PC-9 (cell line): ENCODE measurements at regions not wholly inside any gene's neighbourhood (a gene's known extent, or its start where the extent isn't known, plus 50 kb on each side); places are given as distances from the start of the nearest gene placed in this dataset.

Source experiments
- BruUV-seq: library from RNA; stranded (reverse); fragments of 400-500 nt; replicated peaks from 2 replicates; lab custom pipeline; 2021; lab: Mats Ljungman, UMichigan
- CTCF ChIA-PET: fragments of 300-600 bp; sonication (Branson Sonifier 250); formaldehyde crosslinking; loops from one replicate; lab custom pipeline; 2022; ENCODE audit warnings: antibody characterized with exemption; lab: Charles Lee
- POLR2A ChIA-PET: fragments of 300-600 bp; sonication (Branson Sonifier 250); formaldehyde crosslinking; loops from one replicate; lab custom pipeline; 2022; ENCODE audit warnings: antibody characterized with exemption; ENCODE audit not compliant: unreplicated experiment; lab: Charles Lee
- DNase-seq, 2 experiments: peaks; one replicate each; pipeline versions ENCODE4 v3.0.0 to v3.0.0-alpha.2; 2015 to 2022; ENCODE audit warnings: mixed read lengths in 1 of 2
- H2AFZ ChIP-seq: fragments of 200-600 bp; sonication (generic); 2 replicates; pipeline ENCODE4 v1.8.1; 2017; ENCODE audit warnings: antibody characterized with exemption
- H3F3A ChIP-seq: fragments of 200-600 bp; sonication (generic); 2 replicates; pipeline ENCODE4 v1.8.1; 2017; ENCODE audit warnings: antibody characterized with exemption, mild to moderate bottlenecking, low read depth; ENCODE audit not compliant: insufficient read depth
- H3K27ac ChIP-seq: fragments of 200-600 bp; sonication (generic); 2 replicates; pipeline ENCODE4 v1.6.1; 2016; ENCODE audit warnings: mixed run types
- H3K27me3 ChIP-seq: fragments of 200-600 bp; sonication (generic); 2 replicates; pipeline ENCODE4 v1.6.1; 2016; ENCODE audit warnings: low read depth, mixed run types; ENCODE audit not compliant: insufficient read depth
- H3K36me3 ChIP-seq: fragments of 200-600 bp; sonication (generic); 2 replicates; pipeline ENCODE4 v1.6.1; 2016; ENCODE audit warnings: low read depth, mixed run types
- H3K4me1 ChIP-seq: fragments of 200-600 bp; sonication (generic); replicated peaks from 2 replicates; pipeline ENCODE4 v1.6.1; 2016; ENCODE audit warnings: mixed run types; ENCODE audit not compliant: insufficient read depth
- H3K4me2 ChIP-seq: fragments of 200-600 bp; sonication (generic); 2 replicates; pipeline ENCODE4 v1.6.1; 2017; ENCODE audit warnings: mixed run types
- H3K4me3 ChIP-seq: fragments of 200-600 bp; sonication (generic); 2 replicates; pipeline ENCODE4 v1.6.1; 2016; ENCODE audit warnings: mixed run types
- H3K79me2 ChIP-seq: fragments of 200-600 bp; sonication (generic); 2 replicates; pipeline ENCODE4 v1.6.1; 2017; ENCODE audit warnings: low read depth, mixed run types
- H3K9me2 ChIP-seq: fragments of 200-600 bp; sonication (generic); 2 replicates; pipeline ENCODE4 v1.8.1; 2017; ENCODE audit warnings: mild to moderate bottlenecking; ENCODE audit not compliant: insufficient read depth
- H3K9me3 ChIP-seq: fragments of 200-600 bp; sonication (generic); 2 replicates; pipeline ENCODE4 v1.8.1; 2016; ENCODE audit warnings: low read depth; ENCODE audit not compliant: insufficient read depth
- H4K20me1 ChIP-seq: fragments of 200-600 bp; sonication (generic); 2 replicates; pipeline ENCODE4 v1.8.1; 2017; ENCODE audit not compliant: insufficient read depth
- EZH2 ChIP-seq: fragments of 200-600 bp; sonication (generic); IDR thresholded peaks from 2 replicates; pipeline ENCODE4 v1.8.0; 2017; ENCODE audit warnings: antibody characterized with exemption, low read depth
- intact Hi-C: fragments of 100-400 bp; cut with micrococcal nuclease; formaldehyde crosslinking; loops from one replicate; pipeline ENCODE4 v1.10.0; 2022; ENCODE audit not compliant: unreplicated experiment
- TF ChIP-seq, protein P1 (sequence below): fragments of 200-600 bp; sonication (generic); conservative IDR thresholded peaks from 2 replicates; pipeline ENCODE4 v1.6.1; 2017; ENCODE audit warnings: mixed run types, antibody characterized with exemption, mild to moderate bottlenecking, moderate library complexity

- ChIA-PET POLR2A (no interaction called here), CTCF (no interaction called here)
- Histone ChIP-seq H4K20me1 (no peaks in the 10 kb centered on the region), H3K4me3 (no peak overlapping the region), H3K36me3 (no peaks in the 10 kb centered on the region), H2AFZ (no peak overlapping the region), H3F3A (no peaks in the 10 kb centered on the region), H3K9me3 (no peaks in the 10 kb centered on the region), H3K4me2 (no peak overlapping the region), H3K27me3 (peaks cover 80% of the 10 kb centered on the region), H3K4me1 (no peaks in the 10 kb centered on the region), H3K9me2 (no peaks in the 10 kb centered on the region), H3K27ac (no peak overlapping the region), H3K79me2 (no peaks in the 10 kb centered on the region)
- intact Hi-C loops = no loop called here
- BruUV-seq = no TSS peak
- DNase-seq = no peak
- TF ChIP-seq EZH2 = no peak
Measured at GRCh38 chr2:240196716-240197461, 56.4 kb upstream of the OTOS start.

DNA sequence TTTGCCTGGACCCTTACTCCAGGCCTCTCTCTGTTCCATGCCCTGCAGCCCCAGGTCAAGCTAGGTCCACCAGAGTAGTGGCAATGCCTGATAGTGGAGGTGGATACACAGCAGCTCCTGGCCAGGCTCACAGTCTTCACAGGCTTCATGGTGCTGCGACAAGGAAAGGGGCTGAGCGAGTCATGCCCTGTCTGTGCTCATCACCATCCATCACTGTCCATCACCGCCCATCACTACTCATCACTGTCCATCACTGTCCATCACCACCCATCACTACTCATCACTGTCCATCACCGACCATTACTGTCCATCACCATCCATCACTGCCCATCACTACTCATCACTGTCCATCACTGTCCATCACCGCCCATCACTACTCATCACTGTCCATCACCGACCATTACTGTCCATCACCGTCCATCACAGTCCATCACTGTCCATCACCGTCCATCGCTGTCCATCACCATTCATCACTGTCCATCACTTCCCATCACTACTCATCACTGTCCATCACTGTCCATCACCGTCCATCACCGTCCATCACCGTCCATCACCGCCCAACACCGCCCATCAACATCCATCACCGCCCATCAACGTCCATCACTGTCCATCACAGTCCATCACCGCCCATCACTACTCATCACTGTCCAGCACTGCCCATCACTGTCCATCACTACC lies 57.1 kb upstream of the OTOS start:
- Histone ChIP-seq H3K4me2 (no peak overlapping the region), H2AFZ (no peak overlapping the region), H3F3A (no peaks in the 10 kb centered on the region), H3K9me2 (no peaks in the 10 kb centered on the region), H3K9me3 (no peaks in the 10 kb centered on the region), H3K36me3 (no peaks in the 10 kb centered on the region), H3K79me2 (no peaks in the 10 kb centered on the region), H3K27ac (no peak overlapping the region), H3K27me3 (peaks cover 78% of the 10 kb centered on the region), H4K20me1 (no peaks in the 10 kb centered on the region), H3K4me1 (no peaks in the 10 kb centered on the region), H3K4me3 (no peak overlapping the region)
- TF ChIP-seq EZH2 = no peak
- TF ChIP-seq, protein P1, sequence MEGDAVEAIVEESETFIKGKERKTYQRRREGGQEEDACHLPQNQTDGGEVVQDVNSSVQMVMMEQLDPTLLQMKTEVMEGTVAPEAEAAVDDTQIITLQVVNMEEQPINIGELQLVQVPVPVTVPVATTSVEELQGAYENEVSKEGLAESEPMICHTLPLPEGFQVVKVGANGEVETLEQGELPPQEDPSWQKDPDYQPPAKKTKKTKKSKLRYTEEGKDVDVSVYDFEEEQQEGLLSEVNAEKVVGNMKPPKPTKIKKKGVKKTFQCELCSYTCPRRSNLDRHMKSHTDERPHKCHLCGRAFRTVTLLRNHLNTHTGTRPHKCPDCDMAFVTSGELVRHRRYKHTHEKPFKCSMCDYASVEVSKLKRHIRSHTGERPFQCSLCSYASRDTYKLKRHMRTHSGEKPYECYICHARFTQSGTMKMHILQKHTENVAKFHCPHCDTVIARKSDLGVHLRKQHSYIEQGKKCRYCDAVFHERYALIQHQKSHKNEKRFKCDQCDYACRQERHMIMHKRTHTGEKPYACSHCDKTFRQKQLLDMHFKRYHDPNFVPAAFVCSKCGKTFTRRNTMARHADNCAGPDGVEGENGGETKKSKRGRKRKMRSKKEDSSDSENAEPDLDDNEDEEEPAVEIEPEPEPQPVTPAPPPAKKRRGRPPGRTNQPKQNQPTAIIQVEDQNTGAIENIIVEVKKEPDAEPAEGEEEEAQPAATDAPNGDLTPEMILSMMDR = no peak
- intact Hi-C loops = no loop called here
- ChIA-PET CTCF (no interaction called here), POLR2A (no interaction called here)
- no peak for DNase-seq
- no TSS peak for BruUV-seq

GRCh38 chr2:240198226-240198625 lies 57.8 kb upstream of the OTOS start:
- ChIA-PET CTCF (no interaction called here), POLR2A (no interaction called here)
- no peaks in the 10 kb centered on the region for H4K20me1 ChIP-seq
- no peak overlapping the region for H2AFZ ChIP-seq
- H3K36me3 ChIP-seq = no peaks in the 10 kb centered on the region
- TF ChIP-seq, protein P1 = no peak
- no peak for TF ChIP-seq EZH2
- H3F3A ChIP-seq = no peaks in the 10 kb centered on the region
- no peaks in the 10 kb centered on the region for H3K9me2 ChIP-seq
- H3K27me3 ChIP-seq = peaks cover 72% of the 10 kb centered on the region
- H3K4me3 ChIP-seq = no peak overlapping the region
- no peak overlapping the region for H3K27ac ChIP-seq
- no peaks in the 10 kb centered on the region for H3K9me3 ChIP-seq
- intact Hi-C loops = no loop called here
- H3K4me2 ChIP-seq = no peak overlapping the region
- no peak for DNase-seq
- no TSS peak for BruUV-seq
- H3K79me2 ChIP-seq = no peaks in the 10 kb centered on the region
- no peaks in the 10 kb centered on the region for H3K4me1 ChIP-seq
